ENCODE measurements at regions not wholly inside any gene's neighbourhood (a gene's known extent, or its start where the extent isn't known, plus 50 kb on each side); places are given as distances from the start of the nearest gene placed in this dataset.

DNA sequence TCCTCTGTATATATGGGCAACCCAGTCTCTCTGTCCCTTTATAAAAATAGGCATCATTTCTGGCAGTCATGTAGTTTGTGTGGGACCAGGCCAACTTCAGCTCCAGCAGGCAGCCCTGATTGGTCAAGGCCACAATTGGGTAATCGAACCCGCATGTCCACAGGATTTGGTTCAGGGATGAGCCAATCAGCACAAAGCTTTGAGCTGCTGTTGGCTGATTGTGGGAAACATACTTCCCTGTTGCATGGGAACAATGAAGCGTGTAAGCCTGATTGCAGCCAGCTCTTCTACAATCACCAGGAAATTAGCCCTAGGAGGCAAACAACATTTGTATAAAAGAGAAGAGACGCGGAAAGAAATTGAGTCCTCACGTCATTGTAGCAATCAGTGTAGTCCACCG, 328.6 kb downstream of the PCNX1 start (continued):
- no peak for TF ChIP-seq RBM39 (optimal IDR thresholded peaks at IDR 0.05; ENCODE audit: low read depth, low read length)
- TF ChIP-seq, protein P1, sequence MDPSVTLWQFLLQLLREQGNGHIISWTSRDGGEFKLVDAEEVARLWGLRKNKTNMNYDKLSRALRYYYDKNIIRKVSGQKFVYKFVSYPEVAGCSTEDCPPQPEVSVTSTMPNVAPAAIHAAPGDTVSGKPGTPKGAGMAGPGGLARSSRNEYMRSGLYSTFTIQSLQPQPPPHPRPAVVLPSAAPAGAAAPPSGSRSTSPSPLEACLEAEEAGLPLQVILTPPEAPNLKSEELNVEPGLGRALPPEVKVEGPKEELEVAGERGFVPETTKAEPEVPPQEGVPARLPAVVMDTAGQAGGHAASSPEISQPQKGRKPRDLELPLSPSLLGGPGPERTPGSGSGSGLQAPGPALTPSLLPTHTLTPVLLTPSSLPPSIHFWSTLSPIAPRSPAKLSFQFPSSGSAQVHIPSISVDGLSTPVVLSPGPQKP (CRISPR knock-in tag; IDR thresholded peaks at IDR 0.05) = no peak
- no peak for TF ChIP-seq JUN (IDR thresholded peaks at IDR 0.05; ENCODE audit: borderline replicate concordance, low read depth, low read length)
- no peak for TF ChIP-seq JUN (CRISPR knock-in tag; IDR thresholded peaks at IDR 0.05; ENCODE audit: borderline replicate concordance)
- TF ChIP-seq NEUROD1 (IDR thresholded peaks at IDR 0.05; ENCODE audit: borderline replicate concordance, low read depth, low read length, partially characterized antibody) = no peak
- TF ChIP-seq YY1 (IDR thresholded peaks at IDR 0.05; ENCODE audit: borderline replicate concordance in 1 of 3, control insufficient read depth in 1 of 3, extremely low read depth in 1 of 3, insufficient read depth in 3 of 3, insufficient read length in 1 of 3, insufficient replicate concordance in 2 of 3, low read depth in 1 of 3, low read length in 2 of 3) = no peak
- TF ChIP-seq HNRNPH1 (optimal IDR thresholded peaks at IDR 0.05; ENCODE audit: low read depth, low read length) = no peak
- no peak for TF ChIP-seq RUNX1 (IDR thresholded peaks at IDR 0.05; ENCODE audit: low read depth)
- TF ChIP-seq RFX5 (IDR thresholded peaks at IDR 0.05; ENCODE audit: low read depth, low read length) = no peak
- TF ChIP-seq CUX1 (CRISPR knock-in tag; IDR thresholded peaks at IDR 0.05) = no peak
- no peak for TF ChIP-seq SAP30 (IDR thresholded peaks at IDR 0.05; ENCODE audit: borderline replicate concordance, insufficient read depth, low read depth, low read length, poor library complexity, severe bottlenecking)
- no peak for TF ChIP-seq AFF4 (CRISPR knock-in tag; IDR thresholded peaks at IDR 0.05)

Data from K562 (cell line).